Astrocyte of the cerebellum (primary cell): ENCODE measurements at regions not wholly inside any gene's neighbourhood (a gene's known extent, or its start where the extent isn't known, plus 50 kb on each side); places are given as distances from the start of the nearest gene placed in this dataset.

Source experiments
- DNase-seq: peaks from one replicate; pipeline ENCODE4 v3.0.0-alpha.2; 2011; ENCODE audit warnings: low read depth
- H3K4me3 ChIP-seq: 2 replicates; pipeline ENCODE4 v1.5.1; 2011; ENCODE audit warnings: mild to moderate bottlenecking, low read depth, low read length, moderate library complexity
- CTCF ChIP-seq: IDR thresholded peaks from 2 replicates; pipeline ENCODE4 v1.5.1; 2012; ENCODE audit warnings: low read length, low read depth, moderate library complexity, mild to moderate bottlenecking; ENCODE audit errors: missing control alignments
- in situ Hi-C: cut with HindIII; loops from 2 replicates; pipeline ENCODE4 v1.10.0; 2017; ENCODE audit warnings: low sequenced_read_pairs

- TF ChIP-seq CTCF = no peak
- in situ Hi-C loops = no loop called here
- no peak for DNase-seq
- H3K4me3 ChIP-seq = no peak overlapping the region
Measured at GRCh38 chr7:119343289-119343688, 929.7 kb upstream of the KCND2 start.

DNA sequence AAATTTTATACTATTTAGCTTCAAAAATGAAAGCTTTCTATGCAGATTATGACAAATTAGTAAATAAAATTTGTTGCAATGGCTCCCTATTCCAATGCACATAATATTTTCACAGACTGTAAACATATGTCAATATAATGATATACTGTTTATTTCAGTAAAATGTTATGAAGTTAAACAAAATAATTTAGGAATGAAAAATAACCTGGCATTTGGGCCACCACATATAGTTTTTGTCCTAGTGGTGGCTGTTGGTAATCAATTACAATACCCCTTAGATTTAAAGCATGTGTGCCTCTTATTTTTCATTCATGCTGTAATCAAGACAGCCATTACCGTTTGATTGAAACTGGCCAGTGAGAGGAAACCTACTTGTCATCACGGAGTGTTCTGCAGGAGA lies 928.5 kb upstream of the KCND2 start:
- no peak for TF ChIP-seq CTCF
- DNase-seq = no peak
- no peak overlapping the region for H3K4me3 ChIP-seq
- in situ Hi-C loops = no loop called here

- no peak for TF ChIP-seq CTCF
- no peak for DNase-seq
- no peak overlapping the region for H3K4me3 ChIP-seq
- in situ Hi-C loops = no loop called here
Measured at GRCh38 chr7:119348491-119348890, 924.5 kb upstream of the KCND2 start.

GRCh38 chr7:119350334-119350733 lies 922.6 kb upstream of the KCND2 start:
- in situ Hi-C loops = no loop called here
- no peak for TF ChIP-seq CTCF
- no peak for DNase-seq
- no peak overlapping the region for H3K4me3 ChIP-seq

DNA sequence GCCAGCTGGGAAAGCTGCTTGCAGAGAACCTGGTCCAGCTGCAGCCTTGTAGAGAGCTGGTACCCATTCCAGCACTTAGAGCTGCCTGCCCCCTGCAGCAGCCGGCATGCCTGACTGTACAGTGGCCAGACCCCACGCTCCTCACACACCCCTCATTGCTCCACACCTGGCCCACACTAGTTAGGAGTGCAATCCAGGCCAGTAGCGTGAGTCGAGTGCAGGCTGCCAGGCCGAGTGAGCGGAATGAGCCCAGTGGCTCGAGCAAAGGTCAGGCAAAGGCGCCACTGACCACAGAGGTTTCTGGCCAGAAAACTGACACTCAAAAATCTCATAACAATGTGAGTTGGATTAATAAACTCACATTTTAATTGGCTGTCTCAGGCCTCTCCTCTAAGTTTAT lies 921.7 kb upstream of the KCND2 start:
- DNase-seq = no peak
- no peak for TF ChIP-seq CTCF
- no peak overlapping the region for H3K4me3 ChIP-seq
- in situ Hi-C loops = no loop called here

GRCh38 chr7:119374436-119374835 lies 898.5 kb upstream of the KCND2 start:
- in situ Hi-C loops = no loop called here
- no peak overlapping the region for H3K4me3 ChIP-seq
- DNase-seq = no peak
- TF ChIP-seq CTCF = no peak

GRCh38 chr7:119377861-119378260 lies 895.1 kb upstream of the KCND2 start:
- in situ Hi-C loops = no loop called here

More at GRCh38 chr7:119377861-119378260, 895.1 kb upstream of the KCND2 start:
- TF ChIP-seq CTCF = no peak
- no peak for DNase-seq
- no peak overlapping the region for H3K4me3 ChIP-seq
